ENCODE measurements at regions not wholly inside any gene's neighbourhood (a gene's known extent, or its start where the extent isn't known, plus 50 kb on each side); places are given as distances from the start of the nearest gene placed in this dataset.

- no peak for DNase-seq (ENCODE audit: low read depth in 3 of 3, low spot score in 2 of 3)
These were observed 107.6 kb downstream of the AMER1 start for GRCh38 chrX:64097891-64098290.

DNA sequence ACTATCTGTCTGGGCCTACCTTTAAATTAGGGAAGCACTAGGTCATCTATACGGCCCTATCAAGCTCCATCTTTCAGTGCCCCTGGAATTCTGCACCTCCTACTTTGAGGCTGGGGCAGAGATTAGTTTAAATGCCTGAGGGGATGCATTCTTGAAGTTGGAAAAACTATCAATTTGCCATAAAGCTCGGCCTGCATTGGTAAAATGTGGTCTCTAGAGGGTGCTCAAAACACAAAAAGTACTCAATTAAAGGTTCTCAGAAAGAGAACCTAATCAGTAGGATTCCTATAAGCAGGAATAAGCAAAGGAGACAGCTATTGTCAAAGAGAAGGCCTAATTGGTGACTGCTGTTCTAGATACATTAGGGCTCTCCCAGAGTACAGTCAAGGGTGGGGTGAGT, 111.7 kb downstream of the AMER1 start:
- peak in 1 of 3 donors; percentile 6 for DNase-seq (ENCODE audit: low read depth in 3 of 3, low spot score in 2 of 3)
